ENCODE measurements at regions not wholly inside any gene's neighbourhood (a gene's known extent, or its start where the extent isn't known, plus 50 kb on each side); places are given as distances from the start of the nearest gene placed in this dataset.

DNA sequence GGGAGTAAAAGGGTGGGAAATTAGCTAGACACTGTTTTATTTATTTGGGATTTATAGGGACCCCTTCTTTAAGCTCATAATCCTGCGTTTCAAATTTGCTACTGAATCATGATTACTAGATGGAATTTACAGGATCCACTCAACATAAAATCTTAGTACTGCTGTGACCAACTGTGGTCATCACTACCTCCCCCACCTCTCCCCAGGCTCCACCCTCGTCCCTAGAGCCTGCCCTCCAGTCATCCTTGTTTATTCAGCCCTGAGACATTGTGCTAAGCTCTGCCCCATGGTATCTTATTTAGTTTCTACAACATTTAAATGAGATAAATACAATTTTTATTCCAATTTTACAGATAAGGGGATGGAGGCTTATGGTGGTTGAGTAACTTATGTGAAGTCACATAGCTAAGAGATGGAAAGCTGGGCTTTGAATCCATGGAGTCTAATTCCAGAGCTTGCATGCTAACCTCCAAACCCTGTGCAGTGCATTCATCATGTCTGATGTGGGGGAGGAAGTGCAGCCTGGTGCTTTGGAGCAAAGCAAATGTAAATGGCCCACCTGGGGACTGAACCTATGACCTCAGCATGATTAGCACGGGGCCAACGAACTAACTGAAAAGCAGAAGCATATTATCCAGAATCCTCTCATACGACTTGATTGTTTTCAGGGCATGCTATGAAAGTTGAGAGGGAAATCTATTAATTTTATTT is 502.4 kb downstream of the TMEM182 start:
- H2AK5ac ChIP-seq (ENCODE audit: low read depth, low read length), result no peak overlapping the region
- CTCF ChIA-PET (ENCODE audit: partially characterized antibody), result interaction anchor here (1.4 kb wide), 1 partner anchor 21 kb away, joined by 3 read pairs; no protein-coding TSS in a partner anchor
- WGBS, 2 experiments (ENCODE audit: extremely low coverage in 1 of 2, insufficient coverage in 1 of 2, insufficient read length in 1 of 2, insufficient replicate concordance in 2 of 2, low coverage in 1 of 2, low lambda C conversion rate in 2 of 2, missing lambda C conversion rate in 1 of 2), result 82% methylated on average over 5 of the region's 5 CpGs; no CpG with 5 or more reads in 1 of the 2 experiments

More for the DNA sequence above, 502.4 kb downstream of the TMEM182 start:
- H3K14ac ChIP-seq (ENCODE audit: insufficient read length), result no peak overlapping the region
- H3K79me2 ChIP-seq (ENCODE audit: control insufficient read depth in 1 of 2, insufficient read depth in 2 of 2, low read length in 2 of 2), result no peaks in the 10 kb centered on the region
- H3K23ac ChIP-seq (ENCODE audit: insufficient read length), result no peak overlapping the region
- H3K4me1 ChIP-seq (replicated peaks in 1 of 4; ENCODE audit: control insufficient read depth in 3 of 4, insufficient read depth in 4 of 4, low read length in 3 of 4), result no peaks in the 10 kb centered on the region
- no peak overlapping the region for H3K4me3 ChIP-seq (ENCODE audit: extremely low read depth in 1 of 4, insufficient read depth in 2 of 4, low read depth in 3 of 4, low read length in 4 of 4)
- no peak overlapping the region for H3K56ac ChIP-seq (replicated peaks; ENCODE audit: insufficient read length, low read depth, low read length)
- no peak overlapping the region for H4K8ac ChIP-seq (ENCODE audit: extremely low read depth, insufficient read depth, low read length)
- H3K79me1 ChIP-seq (ENCODE audit: low read depth, low read length), result no peaks in the 10 kb centered on the region
- H2BK15ac ChIP-seq (ENCODE audit: low read length), result no peak overlapping the region
- no peak overlapping the region for H2BK120ac ChIP-seq (replicated peaks; ENCODE audit: low read depth, low read length)
- no peak for TF ChIP-seq TCF12 (IDR thresholded peaks at IDR 0.05; ENCODE audit: low read depth, low read length)
- TF ChIP-seq JUN (IDR thresholded peaks at IDR 0.05; ENCODE audit: low read depth, low read length), result no peak
- no peak for TF ChIP-seq FOSL1 (IDR thresholded peaks at IDR 0.05; ENCODE audit: insufficient read depth, low read depth, low read length)
- no peak for TF ChIP-seq KDM4A (IDR thresholded peaks at IDR 0.05; ENCODE audit: low read depth, low read length, severe bottlenecking)
- no peak for TF ChIP-seq TEAD4 (IDR thresholded peaks at IDR 0.05; ENCODE audit: low read depth, low read length)
- TF ChIP-seq SAP30 (IDR thresholded peaks at IDR 0.05; ENCODE audit: insufficient read depth, insufficient replicate concordance, low read length), result no peak
- TF ChIP-seq CTBP2 (IDR thresholded peaks at IDR 0.05; ENCODE audit: borderline replicate concordance, insufficient read depth, insufficient read length, low read length), result no peak
- TF ChIP-seq EZH2 (IDR thresholded peaks at IDR 0.05; ENCODE audit: low read depth, low read length, severe bottlenecking), result no peak
- no peak for TF ChIP-seq ATF3 (IDR thresholded peaks at IDR 0.05; ENCODE audit: insufficient read depth, low read depth, low read length)
- no peaks in the 10 kb centered on the region for H3K9me3 ChIP-seq (ENCODE audit: insufficient read depth in 2 of 2, low read depth in 1 of 2, low read length in 1 of 2)
- H2AFZ ChIP-seq (ENCODE audit: low read length), result no peak overlapping the region
- H3K27me3 ChIP-seq (replicated peaks in 1 of 4; ENCODE audit: control insufficient read depth in 3 of 4, extremely low read depth in 1 of 4, insufficient read depth in 3 of 4, low read length in 3 of 4), result no peaks in the 10 kb centered on the region
- no peak overlapping the region for H2BK20ac ChIP-seq (ENCODE audit: low read length)
- no peak overlapping the region for H2BK5ac ChIP-seq (ENCODE audit: low read depth, low read length)
- no peaks in the 10 kb centered on the region; the same call in 1 of the 2 replicates for H3K23me2 ChIP-seq (ENCODE audit: low read depth, low read length)
- H3K27ac ChIP-seq (ENCODE audit: low read depth, low read length), result no peak overlapping the region
- no peak overlapping the region for H4K91ac ChIP-seq (replicated peaks; ENCODE audit: insufficient read length, low read length)
- no peak overlapping the region for H3K18ac ChIP-seq (ENCODE audit: extremely low read depth, low read length)
- POLR2A ChIA-PET (ENCODE audit: partially characterized antibody), result no interaction called here
- H4K20me1 ChIP-seq (replicated peaks in 1 of 2; ENCODE audit: control insufficient read depth in 1 of 2, insufficient read depth in 2 of 2, low read length in 2 of 2), result no peaks in the 10 kb centered on the region
- no peaks in the 10 kb centered on the region for H3K36me3 ChIP-seq (ENCODE audit: control insufficient read depth in 2 of 4, insufficient read depth in 4 of 4, low read length in 3 of 4)
- no peak overlapping the region for H3K4me2 ChIP-seq (ENCODE audit: insufficient read depth in 1 of 2, low read depth in 2 of 2, low read length in 2 of 2)
- no peak overlapping the region for H3K9ac ChIP-seq (replicated peaks in 1 of 4; ENCODE audit: extremely low read depth in 1 of 4, low read depth in 3 of 4, low read length in 3 of 4)
- no peak overlapping the region for H2BK12ac ChIP-seq (ENCODE audit: low read depth, low read length)
- H4K5ac ChIP-seq (ENCODE audit: insufficient read length, low read depth, low read length), result no peak overlapping the region
- no peak overlapping the region for H3K4ac ChIP-seq (replicated peaks; ENCODE audit: insufficient read length, low read depth, low read length)
- FAIRE-seq, result no peak
- DNase-seq (ENCODE audit: low read depth in 1 of 2, low spot score in 2 of 2), result no peak
